ENCODE measurements at regions not wholly inside any gene's neighbourhood (a gene's known extent, or its start where the extent isn't known, plus 50 kb on each side); places are given as distances from the start of the nearest gene placed in this dataset.

- TF ChIP-seq CTCF (IDR thresholded peaks at IDR 0.05) (no peak), ZFX (IDR thresholded peaks at IDR 0.05; ENCODE audit: borderline replicate concordance) (no peak)
Measured at GRCh38 chr5:38789777-38790176, 56.0 kb upstream of the OSMR start.
